ENCODE measurements at regions not wholly inside any gene's neighbourhood (a gene's known extent, or its start where the extent isn't known, plus 50 kb on each side); places are given as distances from the start of the nearest gene placed in this dataset.

DNA sequence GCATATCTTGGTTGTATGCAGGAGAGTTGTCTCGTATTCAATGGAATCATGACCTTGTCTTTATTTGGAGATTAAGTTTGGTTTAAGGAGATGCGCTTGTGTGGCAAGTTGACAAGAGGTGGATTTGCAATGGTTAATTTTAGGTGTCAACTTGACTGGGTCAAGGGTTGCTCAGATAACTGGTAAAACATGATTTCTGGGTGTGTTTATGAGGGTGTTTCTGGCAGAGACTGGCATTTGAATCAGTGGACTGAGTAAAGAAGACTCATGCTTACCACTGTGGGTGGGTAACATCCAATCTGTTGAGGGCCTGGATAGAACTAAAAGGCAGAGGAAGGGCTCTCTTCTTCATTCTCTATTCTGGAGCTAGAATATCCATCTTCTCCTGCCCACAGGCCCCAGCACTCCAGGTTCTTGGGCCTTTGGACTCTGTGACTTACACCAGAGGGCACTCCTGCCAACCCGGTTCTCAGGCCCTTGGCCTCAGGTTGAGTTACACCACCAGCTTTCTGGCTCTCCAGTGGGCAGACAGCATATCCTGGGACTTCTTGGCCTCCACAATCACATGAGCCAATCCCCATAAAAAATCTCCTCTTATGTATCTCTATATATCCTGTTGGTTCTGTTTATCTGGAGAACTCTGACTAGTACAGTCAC, 141.5 kb upstream of the ARID2 start:
- no peaks in the 10 kb centered on the region for H3K9me1 ChIP-seq (replicated peaks; ENCODE audit: control insufficient read depth, extremely low read depth, insufficient read depth, low read length)
- TF ChIP-seq, protein P1, sequence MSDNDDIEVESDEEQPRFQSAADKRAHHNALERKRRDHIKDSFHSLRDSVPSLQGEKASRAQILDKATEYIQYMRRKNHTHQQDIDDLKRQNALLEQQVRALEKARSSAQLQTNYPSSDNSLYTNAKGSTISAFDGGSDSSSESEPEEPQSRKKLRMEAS (IDR thresholded peaks at IDR 0.05; ENCODE audit: insufficient read depth, insufficient read length): no peak
- TF ChIP-seq, protein P2, sequence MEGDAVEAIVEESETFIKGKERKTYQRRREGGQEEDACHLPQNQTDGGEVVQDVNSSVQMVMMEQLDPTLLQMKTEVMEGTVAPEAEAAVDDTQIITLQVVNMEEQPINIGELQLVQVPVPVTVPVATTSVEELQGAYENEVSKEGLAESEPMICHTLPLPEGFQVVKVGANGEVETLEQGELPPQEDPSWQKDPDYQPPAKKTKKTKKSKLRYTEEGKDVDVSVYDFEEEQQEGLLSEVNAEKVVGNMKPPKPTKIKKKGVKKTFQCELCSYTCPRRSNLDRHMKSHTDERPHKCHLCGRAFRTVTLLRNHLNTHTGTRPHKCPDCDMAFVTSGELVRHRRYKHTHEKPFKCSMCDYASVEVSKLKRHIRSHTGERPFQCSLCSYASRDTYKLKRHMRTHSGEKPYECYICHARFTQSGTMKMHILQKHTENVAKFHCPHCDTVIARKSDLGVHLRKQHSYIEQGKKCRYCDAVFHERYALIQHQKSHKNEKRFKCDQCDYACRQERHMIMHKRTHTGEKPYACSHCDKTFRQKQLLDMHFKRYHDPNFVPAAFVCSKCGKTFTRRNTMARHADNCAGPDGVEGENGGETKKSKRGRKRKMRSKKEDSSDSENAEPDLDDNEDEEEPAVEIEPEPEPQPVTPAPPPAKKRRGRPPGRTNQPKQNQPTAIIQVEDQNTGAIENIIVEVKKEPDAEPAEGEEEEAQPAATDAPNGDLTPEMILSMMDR (IDR thresholded peaks at IDR 0.05; ENCODE audit: extremely low read depth in 1 of 2, insufficient read depth in 1 of 2, low read depth in 1 of 2, low read length in 2 of 2): no peak
- no peak for TF ChIP-seq FOS (IDR thresholded peaks at IDR 0.05; ENCODE audit: borderline replicate concordance, insufficient read depth, low read length)
- TF ChIP-seq POLR2A (IDR thresholded peaks at IDR 0.05; ENCODE audit: low read depth, low read length): no peak
- no peak for TF ChIP-seq POLR2AphosphoS5 (IDR thresholded peaks at IDR 0.05; ENCODE audit: insufficient read depth, low read depth, low read length)
- no peak for TF ChIP-seq EZH2 (IDR thresholded peaks at IDR 0.05; ENCODE audit: borderline replicate concordance, low read depth, low read length, severe bottlenecking)
- TF ChIP-seq JUN (IDR thresholded peaks at IDR 0.05; ENCODE audit: borderline replicate concordance, insufficient read depth, insufficient read length, low read depth): no peak
- no peak for TF ChIP-seq GATA2 (IDR thresholded peaks at IDR 0.05; ENCODE audit: insufficient read depth, insufficient read length, low read depth, low read length)
- no peak for TF ChIP-seq MYC (IDR thresholded peaks at IDR 0.05; ENCODE audit: low read depth, low read length)
- H3K9me3 ChIP-seq (replicated peaks; ENCODE audit: control insufficient read depth, insufficient read depth, low read length): no peaks in the 10 kb centered on the region
- H4K20me1 ChIP-seq (replicated peaks; ENCODE audit: control insufficient read depth, extremely low read depth, insufficient read depth, low read length): no peaks in the 10 kb centered on the region
- ChIA-PET CTCF (interaction anchor here (1.1 kb wide), 2 partner anchors 137 to 138 kb away, joined by 3 to 4 read pairs; no protein-coding TSS in a partner anchor), POLR2A (no interaction called here)
- H3K4me2 ChIP-seq (ENCODE audit: insufficient read depth, low read length): no peak overlapping the region
- peaks cover 3 to 8% of the 10 kb centered on the region in 2 experiments for H3K27me3 ChIP-seq (ENCODE audit: control insufficient read depth in 2 of 2, insufficient read depth in 2 of 2, low read length in 2 of 2)
- no peak overlapping the region for H2AFZ ChIP-seq (ENCODE audit: low read depth, low read length)
- no peaks in the 10 kb centered on the region for H3K4me1 ChIP-seq (ENCODE audit: control insufficient read depth, extremely low read depth, insufficient read depth, low read length)
- no peak overlapping the region for H3K9ac ChIP-seq (replicated peaks; ENCODE audit: extremely low read depth, insufficient read depth, low read length)
- intact Hi-C loops (cut with micrococcal nuclease) (no loop called here), dilution Hi-C loops (cut with MboI; ENCODE audit: extremely low pct_ligation_motif_present, low sequenced_read_pairs) (no loop called here)
- H3K36me3 ChIP-seq (ENCODE audit: control insufficient read depth in 2 of 2, extremely low read depth in 1 of 2, insufficient read depth in 2 of 2, low read length in 2 of 2): no peaks in the 10 kb centered on the region
- no peak overlapping the region for H3K4me3 ChIP-seq (replicated peaks in 1 of 3; ENCODE audit: insufficient read depth in 1 of 3, low read depth in 1 of 3, low read length in 3 of 3)
- DNase-seq (ENCODE audit: low read depth, low spot score) (no peak), FAIRE-seq (no peak)
- BruUV-seq (replicated peaks): no TSS peak
- no peak overlapping the region for H3K27ac ChIP-seq (ENCODE audit: insufficient read depth, low read depth, low read length)
- H3K79me2 ChIP-seq (ENCODE audit: control insufficient read depth, insufficient read depth, low read length): no peaks in the 10 kb centered on the region

All from endothelial cell of umbilical vein (primary cell).